Dermis microvascular lymphatic vessel endothelial cell (primary cell): ENCODE measurements at regions not wholly inside any gene's neighbourhood (a gene's known extent, or its start where the extent isn't known, plus 50 kb on each side); places are given as distances from the start of the nearest gene placed in this dataset.
A peak's percentile ranks its signal among the peaks of the same experiment; 100 is the strongest.

Source experiments
- DNase-seq, 2 donors: peaks; one replicate each; pipeline versions ENCODE4 v3.0.0 to v3.0.0-alpha.2; 2010; ENCODE audit warnings: low read depth in 2 of 2

- no peak for DNase-seq
Observed at GRCh38 chr11:129324533-129325175, 51.0 kb upstream of the BARX2 start.

- DNase-seq = no peak
Observed at GRCh38 chr11:129323896-129324502, 51.6 kb upstream of the BARX2 start.

- DNase-seq = no peak
Observed at GRCh38 chr11:129322941-129323340, 52.7 kb upstream of the BARX2 start.

- no peak for DNase-seq
Observed at GRCh38 chr11:129321076-129321475, 54.6 kb upstream of the BARX2 start.

GRCh38 chr11:129320494-129320893 lies 55.2 kb upstream of the BARX2 start:
- no peak for DNase-seq

GRCh38 chr11:129319751-129320150 lies 55.9 kb upstream of the BARX2 start:
- no peak for DNase-seq

- no peak for DNase-seq
Observed at GRCh38 chr11:129319201-129319600, 56.4 kb upstream of the BARX2 start.

GRCh38 chr11:129317571-129317970 lies 58.1 kb upstream of the BARX2 start:
- DNase-seq = no peak

GRCh38 chr11:129316781-129317180 lies 58.9 kb upstream of the BARX2 start:
- DNase-seq = no peak

GRCh38 chr11:129315781-129316579 lies 59.7 kb upstream of the BARX2 start:
- no peak for DNase-seq

- no peak for DNase-seq
Observed at GRCh38 chr11:129314371-129314770, 61.3 kb upstream of the BARX2 start.

- DNase-seq = no peak
Observed at GRCh38 chr11:129313541-129314297, 61.9 kb upstream of the BARX2 start.

- DNase-seq = no peak
Observed at GRCh38 chr11:129312730-129313503, 62.7 kb upstream of the BARX2 start.

- no peak for DNase-seq
Observed at GRCh38 chr11:129308241-129308865, 67.3 kb upstream of the BARX2 start.

GRCh38 chr11:129307162-129307561 lies 68.5 kb upstream of the BARX2 start:
- no peak for DNase-seq

- no peak for DNase-seq
Observed at GRCh38 chr11:129302386-129303101, 73.1 kb upstream of the BARX2 start.

- no peak for DNase-seq
Observed at GRCh38 chr11:129300099-129300498, 75.5 kb upstream of the BARX2 start.

GRCh38 chr11:129298988-129299387 lies 76.7 kb upstream of the BARX2 start:
- DNase-seq = no peak

GRCh38 chr11:129295746-129296145 lies 79.9 kb upstream of the BARX2 start:
- peak; percentile 28 to 87 for DNase-seq

- DNase-seq = no peak
Observed at GRCh38 chr11:129292771-129293170, 82.9 kb upstream of the BARX2 start.
